ENCODE measurements at regions not wholly inside any gene's neighbourhood (a gene's known extent, or its start where the extent isn't known, plus 50 kb on each side); places are given as distances from the start of the nearest gene placed in this dataset.

- H3K4me1 ChIP-seq (ENCODE audit: control insufficient read depth, insufficient read depth, low read length) = peaks cover 2% of the 10 kb centered on the region
- no peak overlapping the region for H3K27ac ChIP-seq (ENCODE audit: low read length)
- H3K27me3 ChIP-seq (ENCODE audit: control insufficient read depth, insufficient read depth, low read length) = no peaks in the 10 kb centered on the region
- no peaks in the 10 kb centered on the region for H3K36me3 ChIP-seq (ENCODE audit: control insufficient read depth, insufficient read depth, low read length)
- DNase-seq = no peak
- H3K4me3 ChIP-seq (ENCODE audit: low read length) = no peak overlapping the region
- no CpG with 5 or more reads among the region's 4 CpGs for WGBS (ENCODE audit: insufficient coverage)
- no peaks in the 10 kb centered on the region for H3K9me3 ChIP-seq (replicated peaks; ENCODE audit: control insufficient read depth, low read depth, low read length)
Measured at GRCh38 chr14:76551906-76552305, 176.0 kb downstream of the ESRRB start.

- Histone ChIP-seq H3K27me3 (ENCODE audit: control insufficient read depth, insufficient read depth, low read length) (no peaks in the 10 kb centered on the region), H3K9me3 (replicated peaks; ENCODE audit: control insufficient read depth, low read depth, low read length) (no peaks in the 10 kb centered on the region), H3K4me3 (ENCODE audit: low read length) (no peak overlapping the region), H3K27ac (ENCODE audit: low read length) (no peak overlapping the region), H3K36me3 (ENCODE audit: control insufficient read depth, insufficient read depth, low read length) (no peaks in the 10 kb centered on the region), H3K4me1 (ENCODE audit: control insufficient read depth, insufficient read depth, low read length) (no peaks in the 10 kb centered on the region)
- 88% methylated on average over 12 of the region's 18 CpGs for WGBS (ENCODE audit: insufficient coverage)
- no peak for DNase-seq
Measured at GRCh38 chr14:76564471-76565422, 188.8 kb downstream of the ESRRB start.

- H3K27me3 ChIP-seq (ENCODE audit: control insufficient read depth, insufficient read depth, low read length) = no peaks in the 10 kb centered on the region
- H3K9me3 ChIP-seq (replicated peaks; ENCODE audit: control insufficient read depth, low read depth, low read length) = no peaks in the 10 kb centered on the region
- WGBS (ENCODE audit: insufficient coverage) = 56% methylated on average over 3 of the region's 4 CpGs
- H3K4me1 ChIP-seq (ENCODE audit: control insufficient read depth, insufficient read depth, low read length) = no peaks in the 10 kb centered on the region
- no peak overlapping the region for H3K27ac ChIP-seq (ENCODE audit: low read length)
- H3K4me3 ChIP-seq (ENCODE audit: low read length) = no peak overlapping the region
- H3K36me3 ChIP-seq (ENCODE audit: control insufficient read depth, insufficient read depth, low read length) = no peaks in the 10 kb centered on the region
- no peak for DNase-seq
Measured at GRCh38 chr14:76566439-76566838, 190.5 kb downstream of the ESRRB start.

GRCh38 chr14:76574416-76575095 lies 186.7 kb upstream of the VASH1 start:
- WGBS (ENCODE audit: insufficient coverage) = 21% methylated on average over 15 of the region's 22 CpGs

GRCh38 chr14:76575108-76575507 lies 186.2 kb upstream of the VASH1 start:
- no peak for DNase-seq
- Histone ChIP-seq H3K27me3 (ENCODE audit: control insufficient read depth, insufficient read depth, low read length) (peaks cover 12% of the 10 kb centered on the region), H3K4me1 (ENCODE audit: control insufficient read depth, insufficient read depth, low read length) (no peaks in the 10 kb centered on the region), H3K27ac (ENCODE audit: low read length) (no peak overlapping the region), H3K9me3 (replicated peaks; ENCODE audit: control insufficient read depth, low read depth, low read length) (no peaks in the 10 kb centered on the region), H3K4me3 (ENCODE audit: low read length) (no peak overlapping the region), H3K36me3 (ENCODE audit: control insufficient read depth, insufficient read depth, low read length) (no peaks in the 10 kb centered on the region)
- WGBS (ENCODE audit: insufficient coverage) = 51% methylated on average over 7 of the region's 9 CpGs

More at GRCh38 chr14:76574416-76575095, 186.7 kb upstream of the VASH1 start:
- Histone ChIP-seq H3K27me3 (ENCODE audit: control insufficient read depth, insufficient read depth, low read length) (peaks cover 12% of the 10 kb centered on the region), H3K36me3 (ENCODE audit: control insufficient read depth, insufficient read depth, low read length) (no peaks in the 10 kb centered on the region), H3K4me1 (ENCODE audit: control insufficient read depth, insufficient read depth, low read length) (no peaks in the 10 kb centered on the region), H3K27ac (ENCODE audit: low read length) (no peak overlapping the region), H3K4me3 (ENCODE audit: low read length) (no peak overlapping the region), H3K9me3 (replicated peaks; ENCODE audit: control insufficient read depth, low read depth, low read length) (no peaks in the 10 kb centered on the region)
- DNase-seq = no peak

GRCh38 chr14:76576047-76576741 lies 185.1 kb upstream of the VASH1 start:
- peaks cover 12% of the 10 kb centered on the region for H3K27me3 ChIP-seq (ENCODE audit: control insufficient read depth, insufficient read depth, low read length)
- no peaks in the 10 kb centered on the region for H3K36me3 ChIP-seq (ENCODE audit: control insufficient read depth, insufficient read depth, low read length)
- no peaks in the 10 kb centered on the region for H3K4me1 ChIP-seq (ENCODE audit: control insufficient read depth, insufficient read depth, low read length)
- no peak overlapping the region for H3K4me3 ChIP-seq (ENCODE audit: low read length)
- H3K27ac ChIP-seq (ENCODE audit: low read length) = no peak overlapping the region
- DNase-seq = no peak
- H3K9me3 ChIP-seq (replicated peaks; ENCODE audit: control insufficient read depth, low read depth, low read length) = no peaks in the 10 kb centered on the region
- WGBS (ENCODE audit: insufficient coverage) = 63% methylated on average over 6 of the region's 8 CpGs

- Histone ChIP-seq H3K36me3 (ENCODE audit: control insufficient read depth, insufficient read depth, low read length) (no peaks in the 10 kb centered on the region), H3K4me1 (ENCODE audit: control insufficient read depth, insufficient read depth, low read length) (no peaks in the 10 kb centered on the region), H3K9me3 (replicated peaks; ENCODE audit: control insufficient read depth, low read depth, low read length) (no peaks in the 10 kb centered on the region), H3K27me3 (ENCODE audit: control insufficient read depth, insufficient read depth, low read length) (peaks cover 12% of the 10 kb centered on the region), H3K4me3 (ENCODE audit: low read length) (no peak overlapping the region), H3K27ac (ENCODE audit: low read length) (no peak overlapping the region)
- no CpG with 5 or more reads among the region's 2 CpGs for WGBS (ENCODE audit: insufficient coverage)
- DNase-seq = no peak
Measured at GRCh38 chr14:76577090-76577489, 184.2 kb upstream of the VASH1 start.

GRCh38 chr14:76577837-76578236 lies 183.4 kb upstream of the VASH1 start:
- Histone ChIP-seq H3K4me3 (ENCODE audit: low read length) (no peak overlapping the region), H3K9me3 (replicated peaks; ENCODE audit: control insufficient read depth, low read depth, low read length) (no peaks in the 10 kb centered on the region), H3K27me3 (ENCODE audit: control insufficient read depth, insufficient read depth, low read length) (peaks cover 12% of the 10 kb centered on the region), H3K27ac (ENCODE audit: low read length) (no peak overlapping the region), H3K36me3 (ENCODE audit: control insufficient read depth, insufficient read depth, low read length) (no peaks in the 10 kb centered on the region), H3K4me1 (ENCODE audit: control insufficient read depth, insufficient read depth, low read length) (no peaks in the 10 kb centered on the region)
- WGBS (ENCODE audit: insufficient coverage) = 100% methylated on average over 1 of the region's 3 CpGs
- DNase-seq = no peak

GRCh38 chr14:76580399-76580798 lies 180.9 kb upstream of the VASH1 start:
- no peaks in the 10 kb centered on the region for H3K9me3 ChIP-seq (replicated peaks; ENCODE audit: control insufficient read depth, low read depth, low read length)
- WGBS (ENCODE audit: insufficient coverage) = 93% methylated on average over 2 of the region's 2 CpGs
- no peak overlapping the region for H3K27ac ChIP-seq (ENCODE audit: low read length)
- H3K36me3 ChIP-seq (ENCODE audit: control insufficient read depth, insufficient read depth, low read length) = no peaks in the 10 kb centered on the region
- H3K4me1 ChIP-seq (ENCODE audit: control insufficient read depth, insufficient read depth, low read length) = no peaks in the 10 kb centered on the region
- DNase-seq = no peak
- H3K4me3 ChIP-seq (ENCODE audit: low read length) = no peak overlapping the region
- H3K27me3 ChIP-seq (ENCODE audit: control insufficient read depth, insufficient read depth, low read length) = no peaks in the 10 kb centered on the region

GRCh38 chr14:76580967-76581366 lies 180.3 kb upstream of the VASH1 start:
- Histone ChIP-seq H3K4me1 (ENCODE audit: control insufficient read depth, insufficient read depth, low read length) (no peaks in the 10 kb centered on the region), H3K27ac (ENCODE audit: low read length) (no peak overlapping the region)
- no CpG with 5 or more reads among the region's 1 CpG for WGBS (ENCODE audit: insufficient coverage)

More at GRCh38 chr14:76580967-76581366, 180.3 kb upstream of the VASH1 start:
- DNase-seq = no peak
- H3K9me3 ChIP-seq (replicated peaks; ENCODE audit: control insufficient read depth, low read depth, low read length) = no peaks in the 10 kb centered on the region
- no peak overlapping the region for H3K4me3 ChIP-seq (ENCODE audit: low read length)
- no peaks in the 10 kb centered on the region for H3K27me3 ChIP-seq (ENCODE audit: control insufficient read depth, insufficient read depth, low read length)
- no peaks in the 10 kb centered on the region for H3K36me3 ChIP-seq (ENCODE audit: control insufficient read depth, insufficient read depth, low read length)
